ENCODE measurements at regions not wholly inside any gene's neighbourhood (a gene's known extent, or its start where the extent isn't known, plus 50 kb on each side); places are given as distances from the start of the nearest gene placed in this dataset.

DNA sequence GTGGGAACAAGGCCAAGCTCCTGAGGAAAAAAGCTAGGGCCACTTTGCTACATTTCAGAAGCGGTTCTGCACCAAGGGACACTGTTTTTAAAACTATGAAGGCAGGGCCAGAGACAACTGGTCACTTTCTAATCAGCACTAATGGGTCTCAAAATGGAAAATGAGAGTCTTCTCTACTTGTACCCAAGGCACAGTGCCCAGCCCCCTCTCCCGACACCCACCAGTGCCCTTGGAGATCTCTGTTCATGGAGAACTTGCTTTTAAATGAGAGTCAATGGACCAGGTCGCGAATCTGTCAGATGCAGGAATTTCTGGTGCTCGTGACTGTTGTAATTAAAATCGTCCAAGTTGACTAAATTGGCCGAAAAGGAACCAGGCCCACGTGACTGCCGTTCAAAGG, 591.6 kb downstream of the BCOR start:
- H3K4me3 ChIP-seq (ENCODE audit: low read length): no peak overlapping the region

DNA sequence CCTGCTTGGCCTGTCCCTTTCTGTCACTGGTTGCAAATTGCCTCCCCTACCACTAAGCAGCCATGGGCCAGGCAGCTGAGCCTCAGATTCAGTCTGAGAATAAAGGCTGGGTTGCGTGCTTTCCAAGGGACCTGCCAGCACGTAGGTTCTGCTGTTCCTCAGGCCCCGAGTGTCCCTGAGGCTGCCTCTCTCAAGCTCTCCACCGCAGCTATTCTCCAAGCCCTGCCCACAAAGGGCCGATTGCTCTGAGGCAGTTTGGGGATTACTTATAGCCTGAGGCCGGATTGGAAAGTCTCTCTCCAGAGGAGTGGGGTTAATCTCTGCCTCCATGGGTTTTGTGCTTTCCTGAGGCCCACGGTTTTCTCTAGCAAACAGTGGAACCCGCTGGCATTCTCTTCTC, 590.7 kb downstream of the BCOR start:
- Histone ChIP-seq H3K36me3 (ENCODE audit: insufficient read depth, low read length) (no peaks in the 10 kb centered on the region), H3K9me2 (ENCODE audit: insufficient read depth, low read length) (no peaks in the 10 kb centered on the region), H3K9ac (ENCODE audit: low read length) (no peak overlapping the region), H3K4me3 (ENCODE audit: low read length) (no peak overlapping the region), H2AFZ (ENCODE audit: low read depth, low read length) (no peak overlapping the region), H3K79me2 (replicated peaks; ENCODE audit: insufficient read depth, low read length) (no peaks in the 10 kb centered on the region), H3K4me2 (ENCODE audit: low read length) (no peak overlapping the region), H3K27ac (ENCODE audit: low read length) (no peak overlapping the region), H3K9me3 (ENCODE audit: low read length) (no peaks in the 10 kb centered on the region), H3K27me3 (ENCODE audit: insufficient read depth, low read depth, low read length) (no peaks in the 10 kb centered on the region), H4K20me1 (ENCODE audit: insufficient read depth) (no peaks in the 10 kb centered on the region), H3F3A (ENCODE audit: insufficient read depth, low read length, poor library complexity, severe bottlenecking) (no peaks in the 10 kb centered on the region)
- TF ChIP-seq, protein P1, sequence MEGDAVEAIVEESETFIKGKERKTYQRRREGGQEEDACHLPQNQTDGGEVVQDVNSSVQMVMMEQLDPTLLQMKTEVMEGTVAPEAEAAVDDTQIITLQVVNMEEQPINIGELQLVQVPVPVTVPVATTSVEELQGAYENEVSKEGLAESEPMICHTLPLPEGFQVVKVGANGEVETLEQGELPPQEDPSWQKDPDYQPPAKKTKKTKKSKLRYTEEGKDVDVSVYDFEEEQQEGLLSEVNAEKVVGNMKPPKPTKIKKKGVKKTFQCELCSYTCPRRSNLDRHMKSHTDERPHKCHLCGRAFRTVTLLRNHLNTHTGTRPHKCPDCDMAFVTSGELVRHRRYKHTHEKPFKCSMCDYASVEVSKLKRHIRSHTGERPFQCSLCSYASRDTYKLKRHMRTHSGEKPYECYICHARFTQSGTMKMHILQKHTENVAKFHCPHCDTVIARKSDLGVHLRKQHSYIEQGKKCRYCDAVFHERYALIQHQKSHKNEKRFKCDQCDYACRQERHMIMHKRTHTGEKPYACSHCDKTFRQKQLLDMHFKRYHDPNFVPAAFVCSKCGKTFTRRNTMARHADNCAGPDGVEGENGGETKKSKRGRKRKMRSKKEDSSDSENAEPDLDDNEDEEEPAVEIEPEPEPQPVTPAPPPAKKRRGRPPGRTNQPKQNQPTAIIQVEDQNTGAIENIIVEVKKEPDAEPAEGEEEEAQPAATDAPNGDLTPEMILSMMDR (IDR thresholded peaks at IDR 0.05; ENCODE audit: poor library complexity, severe bottlenecking): no peak
- TF ChIP-seq MXI1 (conservative IDR thresholded peaks at IDR 0.05; ENCODE audit: poor library complexity, severe bottlenecking): no peak
- TF ChIP-seq, protein P2, sequence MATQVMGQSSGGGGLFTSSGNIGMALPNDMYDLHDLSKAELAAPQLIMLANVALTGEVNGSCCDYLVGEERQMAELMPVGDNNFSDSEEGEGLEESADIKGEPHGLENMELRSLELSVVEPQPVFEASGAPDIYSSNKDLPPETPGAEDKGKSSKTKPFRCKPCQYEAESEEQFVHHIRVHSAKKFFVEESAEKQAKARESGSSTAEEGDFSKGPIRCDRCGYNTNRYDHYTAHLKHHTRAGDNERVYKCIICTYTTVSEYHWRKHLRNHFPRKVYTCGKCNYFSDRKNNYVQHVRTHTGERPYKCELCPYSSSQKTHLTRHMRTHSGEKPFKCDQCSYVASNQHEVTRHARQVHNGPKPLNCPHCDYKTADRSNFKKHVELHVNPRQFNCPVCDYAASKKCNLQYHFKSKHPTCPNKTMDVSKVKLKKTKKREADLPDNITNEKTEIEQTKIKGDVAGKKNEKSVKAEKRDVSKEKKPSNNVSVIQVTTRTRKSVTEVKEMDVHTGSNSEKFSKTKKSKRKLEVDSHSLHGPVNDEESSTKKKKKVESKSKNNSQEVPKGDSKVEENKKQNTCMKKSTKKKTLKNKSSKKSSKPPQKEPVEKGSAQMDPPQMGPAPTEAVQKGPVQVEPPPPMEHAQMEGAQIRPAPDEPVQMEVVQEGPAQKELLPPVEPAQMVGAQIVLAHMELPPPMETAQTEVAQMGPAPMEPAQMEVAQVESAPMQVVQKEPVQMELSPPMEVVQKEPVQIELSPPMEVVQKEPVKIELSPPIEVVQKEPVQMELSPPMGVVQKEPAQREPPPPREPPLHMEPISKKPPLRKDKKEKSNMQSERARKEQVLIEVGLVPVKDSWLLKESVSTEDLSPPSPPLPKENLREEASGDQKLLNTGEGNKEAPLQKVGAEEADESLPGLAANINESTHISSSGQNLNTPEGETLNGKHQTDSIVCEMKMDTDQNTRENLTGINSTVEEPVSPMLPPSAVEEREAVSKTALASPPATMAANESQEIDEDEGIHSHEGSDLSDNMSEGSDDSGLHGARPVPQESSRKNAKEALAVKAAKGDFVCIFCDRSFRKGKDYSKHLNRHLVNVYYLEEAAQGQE (IDR thresholded peaks at IDR 0.05; ENCODE audit: borderline replicate concordance): no peak
- TF ChIP-seq TAF1 (IDR thresholded peaks at IDR 0.05; ENCODE audit: low read depth): no peak
- no peak for TF ChIP-seq EP300 (conservative IDR thresholded peaks at IDR 0.05; ENCODE audit: poor library complexity, severe bottlenecking)
- no peak for TF ChIP-seq EZH2 (IDR thresholded peaks at IDR 0.05; ENCODE audit: borderline replicate concordance, insufficient read depth, low read length, poor library complexity, severe bottlenecking)
- no peak for TF ChIP-seq SMC3 (conservative IDR thresholded peaks at IDR 0.05; ENCODE audit: poor library complexity)
- TF ChIP-seq RAD21 (conservative IDR thresholded peaks at IDR 0.05): no peak
- TF ChIP-seq POLR2AphosphoS5 (IDR thresholded peaks at IDR 0.05): no peak

More for the DNA sequence above, 591.6 kb downstream of the BCOR start:
- TF ChIP-seq, protein P2 (IDR thresholded peaks at IDR 0.05; ENCODE audit: borderline replicate concordance): no peak
- no peak for TF ChIP-seq TAF1 (IDR thresholded peaks at IDR 0.05; ENCODE audit: low read depth)
- no peak for TF ChIP-seq EP300 (conservative IDR thresholded peaks at IDR 0.05; ENCODE audit: poor library complexity, severe bottlenecking)
- no peak for TF ChIP-seq EZH2 (IDR thresholded peaks at IDR 0.05; ENCODE audit: borderline replicate concordance, insufficient read depth, low read length, poor library complexity, severe bottlenecking)
- no peak for TF ChIP-seq POLR2AphosphoS5 (IDR thresholded peaks at IDR 0.05)
- no peak for TF ChIP-seq RAD21 (conservative IDR thresholded peaks at IDR 0.05)
- no peak for TF ChIP-seq MXI1 (conservative IDR thresholded peaks at IDR 0.05; ENCODE audit: poor library complexity, severe bottlenecking)
- no peak for TF ChIP-seq SMC3 (conservative IDR thresholded peaks at IDR 0.05; ENCODE audit: poor library complexity)
- TF ChIP-seq, protein P1 (IDR thresholded peaks at IDR 0.05; ENCODE audit: poor library complexity, severe bottlenecking): no peak
- H3K27me3 ChIP-seq (ENCODE audit: insufficient read depth, low read depth, low read length): no peaks in the 10 kb centered on the region
- H3K9me2 ChIP-seq (ENCODE audit: insufficient read depth, low read length): no peaks in the 10 kb centered on the region
- no peak overlapping the region for H3K4me2 ChIP-seq (ENCODE audit: low read length)
- no peaks in the 10 kb centered on the region for H4K20me1 ChIP-seq (ENCODE audit: insufficient read depth)
- no peak overlapping the region for H3K27ac ChIP-seq (ENCODE audit: low read length)
- no peak overlapping the region for H3K9ac ChIP-seq (ENCODE audit: low read length)
- H2AFZ ChIP-seq (ENCODE audit: low read depth, low read length): no peak overlapping the region
- H3K9me3 ChIP-seq (ENCODE audit: low read length): no peaks in the 10 kb centered on the region
- no peaks in the 10 kb centered on the region for H3K36me3 ChIP-seq (ENCODE audit: insufficient read depth, low read length)
- no peaks in the 10 kb centered on the region for H3F3A ChIP-seq (ENCODE audit: insufficient read depth, low read length, poor library complexity, severe bottlenecking)
- H3K79me2 ChIP-seq (replicated peaks; ENCODE audit: insufficient read depth, low read length): no peaks in the 10 kb centered on the region
